Keratinocyte (primary cell): ENCODE measurements at regions not wholly inside any gene's neighbourhood (a gene's known extent, or its start where the extent isn't known, plus 50 kb on each side); places are given as distances from the start of the nearest gene placed in this dataset.
"Not testable (repeated sequence)": the region's sequence is repeated elsewhere in the genome, so short reads cannot be mapped to it uniquely, and the experiment has no call there.

ENCODE experiments used
- DNase-seq: peaks from one replicate; pipeline ENCODE4 v3.0.0-alpha.2; 2011; ENCODE audit warnings: low read depth, missing footprints, low spot score
- FAIRE-seq: peaks from 2 replicates; lab custom pipeline; 2011; peaks lifted over from hg19 to GRCh38; lab: Jason Lieb, UNC
- H2AFZ ChIP-seq: 2 replicates; pipeline ENCODE4 v1.6.0; 2012; ENCODE audit warnings: low read length, control low read depth, inconsistent platforms; ENCODE audit not compliant: control insufficient read depth
- H3K27ac ChIP-seq: 2 replicates; pipeline ENCODE4 v1.5.1; 2011; ENCODE audit warnings: low read length; ENCODE audit not compliant: control insufficient read depth, insufficient read depth
- H3K27me3 ChIP-seq: 3 replicates; pipeline ENCODE4 v1.6.0; 2011; ENCODE audit warnings: low read length; ENCODE audit not compliant: control insufficient read depth, insufficient read depth; ENCODE audit errors: extremely low read depth
- H3K36me3 ChIP-seq, 2 experiments: 2 replicates in 1 of 2; 3 replicates in 1 of 2; pipeline ENCODE4 v1.5.1; 2011; ENCODE audit warnings: low read length in 2 of 2, mild to moderate bottlenecking in 1 of 2; ENCODE audit not compliant: control insufficient read depth in 2 of 2, insufficient read depth in 2 of 2; ENCODE audit errors: extremely low read depth in 1 of 2
- H3K4me1 ChIP-seq: 3 replicates; pipeline ENCODE4 v1.5.1; 2011; ENCODE audit warnings: low read length; ENCODE audit not compliant: control insufficient read depth, insufficient read depth; ENCODE audit errors: extremely low read depth
- H3K4me2 ChIP-seq: 3 replicates; pipeline ENCODE4 v1.6.0; 2011; ENCODE audit warnings: low read depth, low read length; ENCODE audit not compliant: control insufficient read depth, insufficient read depth; ENCODE audit errors: extremely low read depth
- H3K4me3 ChIP-seq, 3 experiments: fragments of 200-600 bp in 1 of 3; sonication (generic) in 1 of 3; 2 replicates in 2 of 3; 3 replicates in 1 of 3; pipeline ENCODE4 v1.5.1; 2011 to 2016; ENCODE audit warnings: low read length in 3 of 3, mild to moderate bottlenecking in 3 of 3, control low read depth in 2 of 3, inconsistent platforms in 1 of 3, low read depth in 1 of 3, mixed read lengths in 1 of 3, mixed run types in 1 of 3, moderate library complexity in 1 of 3; ENCODE audit not compliant: control insufficient read depth in 2 of 3, insufficient read depth in 2 of 3; ENCODE audit errors: extremely low read depth in 1 of 3
- H3K79me2 ChIP-seq: 2 replicates; pipeline ENCODE4 v1.6.0; 2012; ENCODE audit warnings: low read length; ENCODE audit not compliant: control insufficient read depth, insufficient read depth
- H3K9ac ChIP-seq: 3 replicates; pipeline ENCODE4 v1.6.0; 2011; ENCODE audit warnings: low read length; ENCODE audit not compliant: control insufficient read depth, insufficient read depth; ENCODE audit errors: extremely low read depth
- H3K9me1 ChIP-seq: 3 replicates; pipeline ENCODE4 v1.6.0; 2011; ENCODE audit warnings: low read length; ENCODE audit not compliant: control insufficient read depth, insufficient read depth; ENCODE audit errors: extremely low read depth
- H3K9me3 ChIP-seq: 2 replicates; pipeline ENCODE4 v1.5.1; 2012; ENCODE audit warnings: low read depth, low read length; ENCODE audit not compliant: control insufficient read depth
- H4K20me1 ChIP-seq: 3 replicates; pipeline ENCODE4 v1.6.0; 2011; ENCODE audit warnings: low read length; ENCODE audit not compliant: control insufficient read depth, insufficient read depth; ENCODE audit errors: extremely low read depth
- CTCF ChIP-seq, 3 experiments: IDR thresholded peaks in 1 of 3; conservative IDR thresholded peaks in 1 of 3; optimal IDR thresholded peaks in 1 of 3; 2 replicates in 2 of 3; 3 replicates in 1 of 3; pipeline versions ENCODE3 to v1.5.1; 2011; ENCODE audit warnings: low read length in 3 of 3, mild to moderate bottlenecking in 3 of 3, moderate library complexity in 2 of 3, control low read depth in 1 of 3, inconsistent platforms in 1 of 3; ENCODE audit not compliant: insufficient read depth in 2 of 3; ENCODE audit errors: extremely low read depth in 1 of 3
- EZH2 ChIP-seq: IDR thresholded peaks from one replicate; pipeline ENCODE4 v1.6.1; 2012; ENCODE audit warnings: inconsistent platforms, mild to moderate bottlenecking, low read length, moderate library complexity
- dilution Hi-C: fragments of 300-500 bp; cut with MboI; formaldehyde crosslinking; loops from one replicate; pipeline ENCODE4 v1.7.0; 2020; ENCODE audit warnings: low sequenced_read_pairs; ENCODE audit not compliant: extremely low pct_ligation_motif_present

DNA sequence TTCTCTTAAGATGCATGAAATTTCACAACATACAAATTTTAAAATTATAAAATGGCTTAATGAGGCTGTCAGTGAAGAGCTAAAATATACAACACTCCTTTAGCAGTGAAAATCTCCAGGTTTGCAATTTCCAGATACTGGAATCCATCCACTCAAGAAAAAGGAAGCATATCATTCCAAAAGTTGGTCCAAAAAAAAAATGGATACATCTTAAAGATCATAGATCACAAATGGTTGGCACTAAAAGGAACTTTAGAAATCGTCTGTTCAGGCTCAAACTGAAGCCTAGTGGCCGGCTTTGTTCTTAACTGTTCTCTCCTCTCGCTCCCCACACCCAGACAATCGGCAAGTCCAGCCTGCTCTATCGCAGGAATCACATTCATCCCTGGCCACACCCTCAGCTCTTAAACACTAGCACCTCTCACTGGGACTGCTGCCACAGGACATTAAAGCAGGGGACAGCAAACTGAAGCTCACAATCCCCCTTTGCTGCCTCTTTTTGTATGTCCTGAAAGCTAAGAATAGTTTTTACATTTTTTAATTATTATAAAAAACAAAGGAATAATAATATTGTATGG lies 130.3 kb upstream of the CDIN1 start:
- H2AFZ ChIP-seq, result no peak overlapping the region
- H3K27ac ChIP-seq, result no peak overlapping the region
- no peaks in the 10 kb centered on the region for H3K36me3 ChIP-seq
- H3K4me3 ChIP-seq, result no peak overlapping the region
- no peaks in the 10 kb centered on the region for H4K20me1 ChIP-seq
- no peaks in the 10 kb centered on the region for H3K9me1 ChIP-seq
- no peaks in the 10 kb centered on the region for H3K27me3 ChIP-seq
- no peak overlapping the region for H3K4me2 ChIP-seq
- H3K79me2 ChIP-seq, result no peaks in the 10 kb centered on the region
- dilution Hi-C loops, result no loop called here
- FAIRE-seq, result no peak
- TF ChIP-seq CTCF (optimal IDR thresholded peaks at IDR 0.05 in 1 of 3, IDR thresholded peaks at IDR 0.05 in 1 of 3, conservative IDR thresholded peaks at IDR 0.05 in 1 of 3; ENCODE audit: extremely low read depth in 1 of 3, insufficient read depth in 2 of 3, low read length in 3 of 3) (no peak), EZH2 (no peak)
- no peaks in the 10 kb centered on the region for H3K9me3 ChIP-seq
- H3K4me1 ChIP-seq, result no peaks in the 10 kb centered on the region
- no peak for DNase-seq
- H3K9ac ChIP-seq, result no peak overlapping the region

DNA sequence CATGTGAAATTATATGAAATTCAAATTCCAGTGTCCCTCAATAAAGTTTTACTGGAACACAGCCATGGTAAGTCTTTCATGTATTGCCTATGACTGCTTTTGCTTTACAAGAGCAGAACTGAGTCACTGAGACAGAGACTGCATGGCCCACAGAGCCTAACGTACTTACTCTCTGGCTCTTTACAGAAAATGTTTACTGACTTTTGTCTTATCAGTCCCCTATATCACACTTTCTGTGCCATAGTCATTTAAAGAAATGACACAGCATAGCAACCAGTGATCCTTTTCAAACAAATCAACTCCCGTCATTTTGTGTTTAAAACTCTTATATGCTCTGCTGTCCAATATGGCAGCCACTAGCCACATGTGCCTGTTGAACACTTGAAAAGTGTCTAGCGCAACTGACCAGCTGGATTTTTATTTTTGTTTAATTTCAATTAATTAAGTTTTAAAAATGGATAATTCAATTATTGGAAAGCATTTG lies 129.7 kb upstream of the CDIN1 start:
- Histone ChIP-seq H3K4me1 (no peaks in the 10 kb centered on the region), H3K9me3 (no peaks in the 10 kb centered on the region), H3K4me3 (no peak overlapping the region), H3K36me3 (no peaks in the 10 kb centered on the region), H3K79me2 (no peaks in the 10 kb centered on the region), H3K9me1 (no peaks in the 10 kb centered on the region), H3K27me3 (no peaks in the 10 kb centered on the region), H4K20me1 (no peaks in the 10 kb centered on the region), H3K9ac (no peak overlapping the region), H3K27ac (no peak overlapping the region), H2AFZ (no peak overlapping the region), H3K4me2 (no peak overlapping the region)
- no peak for TF ChIP-seq CTCF (optimal IDR thresholded peaks at IDR 0.05 in 1 of 3, IDR thresholded peaks at IDR 0.05 in 1 of 3, conservative IDR thresholded peaks at IDR 0.05 in 1 of 3; ENCODE audit: extremely low read depth in 1 of 3, insufficient read depth in 2 of 3, low read length in 3 of 3)
- TF ChIP-seq EZH2, result no peak
- no peak for DNase-seq
- dilution Hi-C loops, result no loop called here
- no peak for FAIRE-seq

DNA sequence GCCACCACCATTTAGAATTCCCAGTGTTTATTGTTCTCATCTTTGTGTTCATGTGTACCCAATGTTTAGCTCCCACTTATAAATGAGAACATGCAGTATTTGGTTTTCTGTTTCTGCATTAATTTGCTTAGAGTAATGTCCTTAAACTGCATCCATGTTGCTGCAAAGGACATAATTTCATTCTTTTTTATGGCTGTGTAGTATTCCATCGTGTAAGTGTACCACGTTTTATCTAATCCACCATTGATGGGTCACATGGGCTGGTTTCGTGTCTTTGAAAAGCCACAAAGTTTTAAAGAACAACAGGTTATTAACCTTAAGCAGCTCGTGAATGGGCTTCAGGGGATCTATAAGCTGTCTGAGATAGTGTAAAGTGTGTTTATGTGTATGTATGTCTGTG lies 125.2 kb upstream of the CDIN1 start:
- H2AFZ ChIP-seq, H3K4me3 ChIP-seq, H3K9ac ChIP-seq, H3K4me1 ChIP-seq, H3K79me2 ChIP-seq, H4K20me1 ChIP-seq, H3K9me1 ChIP-seq, FAIRE-seq, H3K9me3 ChIP-seq, H3K27me3 ChIP-seq, DNase-seq, H3K27ac ChIP-seq, H3K36me3 ChIP-seq, dilution Hi-C loops, H3K4me2 ChIP-seq: not testable (repeated sequence)
